Stimulated activated memory B cell treated with anti-CD40 and anti-IgM and Interleukin-4, amounts not matched to agents 10 μg/mL and 1 μg/mL and 100 μg/mL, for 72 hours (primary cell): ENCODE measurements at regions not wholly inside any gene's neighbourhood (a gene's known extent, or its start where the extent isn't known, plus 50 kb on each side); places are given as distances from the start of the nearest gene placed in this dataset.
"Not testable (repeated sequence)": the region's sequence is repeated elsewhere in the genome, so short reads cannot be mapped to it uniquely, and the experiment has no call there.

Experiments used
- ATAC-seq: fragments of 150-1000 bp; cut with Tn5 transposase; 2 replicates; pipeline ENCODE4 v1.10.0; 2021
- H3K27ac Mint-ChIP-seq: one replicate; pipeline ENCODE4 v1.8.0; 2022; ENCODE audit warnings: mild to moderate bottlenecking, mixed read lengths
- H3K27me3 Mint-ChIP-seq: one replicate; pipeline ENCODE4 v1.8.0; 2022; ENCODE audit warnings: mixed read lengths
- H3K36me3 Mint-ChIP-seq: one replicate; pipeline ENCODE4 v1.8.0; 2022; ENCODE audit warnings: mixed read lengths
- H3K4me1 Mint-ChIP-seq: one replicate; pipeline ENCODE4 v1.8.0; 2022; ENCODE audit warnings: mixed read lengths
- H3K4me3 Mint-ChIP-seq: one replicate; pipeline ENCODE4 v1.8.0; 2022; ENCODE audit warnings: mild to moderate bottlenecking, moderate library complexity, mixed read lengths
- H3K9me3 Mint-ChIP-seq: one replicate; pipeline ENCODE4 v1.8.0; 2022; ENCODE audit warnings: mixed read lengths

GRCh38 chr3:94398036-94398435 is 335.2 kb downstream of the NSUN3 start:
- H3K36me3 Mint-ChIP-seq, result no peaks in the 10 kb centered on the region
- no peaks in the 10 kb centered on the region for H3K27me3 Mint-ChIP-seq

GRCh38 chr3:94401466-94401865 is 338.6 kb downstream of the NSUN3 start:
- Mint-ChIP-seq H3K4me3 (no peak overlapping the region), H3K27me3 (no peaks in the 10 kb centered on the region), H3K9me3 (peaks cover 5% of the 10 kb centered on the region), H3K27ac (no peak overlapping the region), H3K4me1 (no peaks in the 10 kb centered on the region), H3K36me3 (no peaks in the 10 kb centered on the region)
- no peak for ATAC-seq

More at GRCh38 chr3:94398036-94398435, 335.2 kb downstream of the NSUN3 start:
- ATAC-seq, result no peak
- Mint-ChIP-seq H3K4me1 (no peaks in the 10 kb centered on the region), H3K27ac (no peak overlapping the region), H3K4me3 (no peak overlapping the region), H3K9me3 (peaks cover 3% of the 10 kb centered on the region)

DNA sequence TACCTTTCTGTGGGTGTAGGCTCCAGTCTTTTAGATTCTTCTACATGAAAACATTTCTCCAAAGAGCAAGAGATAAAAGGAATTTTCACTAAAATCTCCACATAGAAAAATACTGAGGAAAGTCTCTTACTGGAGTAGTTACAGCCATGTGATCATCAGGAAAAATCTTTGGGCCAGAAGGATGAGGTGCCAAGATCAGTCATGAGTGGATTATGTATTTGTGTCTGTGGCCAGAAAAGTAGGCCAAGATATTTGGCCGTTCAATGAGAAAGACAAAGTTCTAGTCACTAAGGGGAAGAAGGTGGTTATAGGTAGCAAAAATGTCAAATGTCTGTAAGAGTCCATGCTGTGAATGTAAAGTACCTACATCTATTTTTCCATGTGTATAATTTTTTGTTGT is 339.3 kb downstream of the NSUN3 start:
- H3K27ac Mint-ChIP-seq, result no peak overlapping the region
- no peak for ATAC-seq
- no peaks in the 10 kb centered on the region for H3K36me3 Mint-ChIP-seq
- H3K27me3 Mint-ChIP-seq, result no peaks in the 10 kb centered on the region
- no peak overlapping the region for H3K4me3 Mint-ChIP-seq
- H3K4me1 Mint-ChIP-seq, result no peaks in the 10 kb centered on the region
- H3K9me3 Mint-ChIP-seq, result peaks cover 4% of the 10 kb centered on the region

DNA sequence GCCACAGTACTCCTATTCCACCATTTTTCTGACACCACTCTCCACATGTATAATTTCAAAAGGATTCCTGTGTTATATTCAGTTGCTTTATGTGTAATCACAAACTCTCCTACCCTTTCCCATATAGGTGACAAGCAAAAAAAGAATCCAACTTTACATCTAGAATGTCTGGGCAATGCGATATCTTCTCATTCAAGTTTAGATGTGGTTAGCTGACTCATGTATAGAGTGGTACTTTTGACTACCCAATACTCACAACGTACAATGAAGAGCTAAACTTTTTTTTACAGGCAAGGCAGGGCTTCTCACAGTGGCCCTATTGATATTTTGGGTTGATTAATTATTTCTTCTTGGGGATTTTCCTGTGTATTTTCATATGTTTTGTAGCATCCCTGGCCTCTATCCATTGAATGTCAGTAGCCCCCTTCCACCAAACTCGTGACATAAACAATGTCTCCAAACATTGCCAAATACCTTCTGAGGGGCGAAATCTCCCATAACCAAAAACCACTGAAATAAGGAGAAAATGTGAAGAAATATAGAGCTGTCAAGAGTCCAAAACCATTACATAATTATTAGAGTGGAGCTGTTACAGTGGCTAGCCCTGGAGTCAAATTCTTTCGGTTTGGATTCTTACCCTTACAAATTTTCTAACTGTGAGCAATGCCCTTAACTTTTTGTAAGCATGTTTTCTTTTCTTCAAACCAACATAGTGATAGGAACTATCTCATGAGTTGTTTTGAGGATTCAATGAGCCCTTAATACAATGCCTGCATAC is 342.6 kb downstream of the NSUN3 start:
- H3K27ac Mint-ChIP-seq, result no peak overlapping the region
- H3K36me3 Mint-ChIP-seq, result no peaks in the 10 kb centered on the region
- no peaks in the 10 kb centered on the region for H3K4me1 Mint-ChIP-seq
- H3K27me3 Mint-ChIP-seq, result no peaks in the 10 kb centered on the region
- ATAC-seq, result no peak
- peaks cover 3% of the 10 kb centered on the region for H3K9me3 Mint-ChIP-seq
- H3K4me3 Mint-ChIP-seq, result no peak overlapping the region

- H3K27me3 Mint-ChIP-seq, result no peaks in the 10 kb centered on the region
- H3K27ac Mint-ChIP-seq, result no peak overlapping the region
- no peak for ATAC-seq
- peaks cover 3% of the 10 kb centered on the region for H3K9me3 Mint-ChIP-seq
- no peaks in the 10 kb centered on the region for H3K4me1 Mint-ChIP-seq
- H3K4me3 Mint-ChIP-seq, result no peak overlapping the region
- H3K36me3 Mint-ChIP-seq, result no peaks in the 10 kb centered on the region
These were observed 343.7 kb downstream of the NSUN3 start for GRCh38 chr3:94406595-94406994.

GRCh38 chr3:94412936-94413335 is 350.1 kb downstream of the NSUN3 start:
- not testable (repeated sequence) for ATAC-seq, H3K36me3 Mint-ChIP-seq, H3K27ac Mint-ChIP-seq, H3K9me3 Mint-ChIP-seq, H3K4me3 Mint-ChIP-seq, H3K4me1 Mint-ChIP-seq, H3K27me3 Mint-ChIP-seq

DNA sequence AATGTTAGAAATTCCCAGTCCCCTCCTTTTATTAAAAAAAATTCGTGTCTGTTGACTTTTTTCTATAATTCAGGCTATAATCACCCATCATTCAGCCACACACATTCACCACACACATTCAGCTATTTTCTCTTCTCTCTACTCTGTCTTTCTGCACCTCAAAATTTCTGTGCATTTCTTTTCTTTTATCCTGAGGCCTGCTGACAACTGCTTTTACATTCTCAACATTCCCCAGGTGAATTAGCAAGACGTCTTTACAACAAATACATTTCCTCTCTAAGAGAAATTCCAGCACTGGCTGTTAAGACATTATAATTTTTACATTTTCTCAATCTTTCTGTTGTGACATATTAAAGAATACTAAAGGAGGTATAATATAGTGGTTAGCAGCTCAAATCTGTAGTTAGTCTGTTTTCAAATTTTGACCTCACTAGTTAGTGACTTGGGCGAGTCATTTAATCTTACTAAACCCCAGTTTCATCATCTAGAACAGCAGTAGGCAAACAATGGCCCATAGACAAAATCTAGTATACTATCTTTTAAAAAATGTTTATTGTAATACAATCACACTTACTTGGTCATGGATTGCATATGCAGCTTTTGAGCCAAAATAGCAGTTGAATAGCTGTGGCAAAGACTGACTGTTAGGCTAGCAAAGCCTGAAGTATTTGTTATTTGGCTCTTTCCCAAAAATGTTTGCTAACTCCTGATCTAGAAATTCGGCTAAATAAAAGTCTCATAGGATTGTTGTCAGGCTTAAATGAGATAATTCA is 350.7 kb downstream of the NSUN3 start:
- ATAC-seq, result no peak
- Mint-ChIP-seq H3K9me3 (no peaks in the 10 kb centered on the region), H3K4me3 (no peak overlapping the region), H3K27ac (no peak overlapping the region), H3K36me3 (no peaks in the 10 kb centered on the region), H3K27me3 (no peaks in the 10 kb centered on the region), H3K4me1 (no peaks in the 10 kb centered on the region)

DNA sequence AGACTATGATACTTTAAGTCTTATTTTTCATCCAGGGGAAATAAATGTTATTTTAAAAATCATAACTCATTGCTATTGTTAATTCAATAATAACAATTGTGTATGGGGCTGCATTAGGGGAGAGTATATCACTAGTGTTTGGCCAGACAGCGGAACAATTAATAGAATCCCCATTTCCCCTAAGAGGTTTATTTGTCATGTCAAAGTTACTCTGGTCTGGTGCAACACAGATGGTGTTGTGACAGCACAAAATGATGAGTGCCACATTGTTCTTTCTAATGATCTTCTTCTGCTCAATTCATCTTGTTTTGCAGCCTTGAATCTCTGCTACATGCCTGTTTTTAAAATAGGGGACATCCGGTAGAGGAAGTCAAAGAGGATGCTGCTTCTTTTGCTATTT is 351.6 kb downstream of the NSUN3 start:
- Mint-ChIP-seq H3K4me3 (no peak overlapping the region), H3K27ac (no peak overlapping the region), H3K27me3 (no peaks in the 10 kb centered on the region), H3K9me3 (peaks cover 2% of the 10 kb centered on the region), H3K4me1 (no peaks in the 10 kb centered on the region), H3K36me3 (no peaks in the 10 kb centered on the region)
- no peak for ATAC-seq

GRCh38 chr3:94416768-94417167 is 353.9 kb downstream of the NSUN3 start:
- H3K36me3 Mint-ChIP-seq, result no peaks in the 10 kb centered on the region
- no peaks in the 10 kb centered on the region for H3K4me1 Mint-ChIP-seq
- ATAC-seq, result no peak
- no peak overlapping the region for H3K4me3 Mint-ChIP-seq
- no peaks in the 10 kb centered on the region for H3K27me3 Mint-ChIP-seq
- peaks cover 5% of the 10 kb centered on the region for H3K9me3 Mint-ChIP-seq
- H3K27ac Mint-ChIP-seq, result no peak overlapping the region

GRCh38 chr3:94417963-94418455 is 355.1 kb downstream of the NSUN3 start:
- no peak for ATAC-seq
- Mint-ChIP-seq H3K27ac (no peak overlapping the region), H3K4me3 (no peak overlapping the region), H3K27me3 (no peaks in the 10 kb centered on the region), H3K9me3 (peaks cover 5% of the 10 kb centered on the region), H3K36me3 (no peaks in the 10 kb centered on the region), H3K4me1 (no peaks in the 10 kb centered on the region)

DNA sequence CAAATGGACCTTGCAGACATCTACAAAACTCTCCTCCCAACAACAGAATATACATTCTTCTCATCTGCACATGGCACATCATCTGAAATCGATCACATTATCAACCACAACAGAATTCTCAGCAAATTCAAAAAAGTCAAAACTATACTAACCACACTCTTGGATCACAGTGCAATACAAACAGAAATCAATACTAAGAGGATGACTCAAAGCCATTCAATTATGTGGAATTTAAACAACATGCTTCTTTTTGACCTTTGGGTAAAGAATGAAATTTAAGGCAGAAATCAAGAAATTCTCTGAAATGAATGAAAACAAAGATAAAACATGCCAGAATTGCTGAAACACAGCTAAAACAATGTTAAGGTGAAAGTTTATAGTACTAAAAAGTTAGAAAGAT is 358.1 kb downstream of the NSUN3 start:
- Mint-ChIP-seq H3K4me3 (no peak overlapping the region), H3K4me1 (no peaks in the 10 kb centered on the region), H3K36me3 (no peaks in the 10 kb centered on the region), H3K27ac (no peak overlapping the region), H3K9me3 (peaks cover 5% of the 10 kb centered on the region), H3K27me3 (no peaks in the 10 kb centered on the region)
- no peak for ATAC-seq

GRCh38 chr3:94423578-94423977 is 360.7 kb downstream of the NSUN3 start:
- Mint-ChIP-seq H3K4me3 (no peak overlapping the region), H3K27ac (no peak overlapping the region), H3K36me3 (no peaks in the 10 kb centered on the region), H3K27me3 (no peaks in the 10 kb centered on the region), H3K9me3 (peaks cover 5% of the 10 kb centered on the region), H3K4me1 (no peaks in the 10 kb centered on the region)
- no peak for ATAC-seq

GRCh38 chr3:94429517-94429916 is 366.7 kb downstream of the NSUN3 start:
- Mint-ChIP-seq H3K4me1 (no peaks in the 10 kb centered on the region), H3K36me3 (no peaks in the 10 kb centered on the region), H3K27ac (no peak overlapping the region), H3K9me3 (no peaks in the 10 kb centered on the region), H3K27me3 (no peaks in the 10 kb centered on the region), H3K4me3 (no peak overlapping the region)
- ATAC-seq, result no peak

DNA sequence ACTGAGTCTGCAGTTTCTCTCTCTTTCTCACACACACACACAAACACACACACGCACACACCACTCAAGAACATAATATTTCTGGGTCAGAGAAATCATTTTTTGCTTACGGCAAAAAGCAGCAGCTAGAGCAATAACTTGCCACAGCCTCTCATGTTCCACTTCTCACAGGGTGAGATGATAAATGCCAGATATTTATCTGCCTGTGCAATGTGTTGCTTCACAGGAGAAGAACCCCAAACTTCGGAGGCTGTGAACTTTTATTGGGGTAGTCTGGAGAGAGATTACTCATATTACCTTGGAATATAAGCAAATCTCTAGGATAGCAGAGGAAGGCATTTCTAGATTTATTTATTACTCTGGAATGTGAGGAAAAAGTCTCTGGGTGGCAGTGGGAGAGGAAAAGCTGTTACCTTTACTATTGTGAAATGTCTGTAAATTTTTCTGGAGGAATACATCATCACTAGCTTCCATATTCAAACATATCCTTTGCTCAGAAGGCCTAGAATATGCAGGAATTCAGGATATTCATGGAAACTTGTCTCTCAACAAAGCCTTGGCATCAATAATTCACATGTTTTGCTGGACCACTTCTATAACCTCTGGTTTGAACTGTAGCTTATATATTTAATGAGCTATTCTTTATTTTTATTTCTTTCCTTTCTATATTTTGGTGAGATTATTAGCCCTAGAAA is 369.2 kb downstream of the NSUN3 start:
- H3K36me3 Mint-ChIP-seq, result no peaks in the 10 kb centered on the region
- H3K27ac Mint-ChIP-seq, result no peak overlapping the region
- no peaks in the 10 kb centered on the region for H3K9me3 Mint-ChIP-seq
- no peak for ATAC-seq
- H3K4me1 Mint-ChIP-seq, result no peaks in the 10 kb centered on the region
- H3K27me3 Mint-ChIP-seq, result no peaks in the 10 kb centered on the region
- H3K4me3 Mint-ChIP-seq, result no peak overlapping the region

DNA sequence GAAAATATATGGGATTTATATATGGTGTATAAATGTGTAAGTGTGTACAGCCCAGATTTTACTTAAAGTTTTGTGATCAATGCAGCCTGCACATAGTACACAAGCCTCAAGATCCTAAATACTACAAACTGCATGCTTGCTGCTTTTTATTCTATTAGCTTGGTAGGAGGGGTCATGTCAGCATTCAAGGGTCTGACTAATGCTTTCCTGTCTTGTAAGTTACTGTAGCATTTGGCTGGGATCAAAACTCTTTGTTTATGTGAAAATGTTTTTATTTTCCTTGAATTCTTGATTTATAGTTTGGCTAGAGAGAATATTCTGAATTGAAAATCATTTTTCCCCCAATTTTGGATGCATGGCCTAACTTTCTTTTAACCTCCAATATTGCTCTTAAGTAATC is 370.9 kb downstream of the NSUN3 start:
- Mint-ChIP-seq H3K36me3 (no peaks in the 10 kb centered on the region), H3K27me3 (no peaks in the 10 kb centered on the region), H3K4me3 (no peak overlapping the region), H3K4me1 (no peaks in the 10 kb centered on the region), H3K9me3 (peaks cover 2% of the 10 kb centered on the region), H3K27ac (no peak overlapping the region)
- no peak for ATAC-seq
